ENCODE measurements at regions not wholly inside any gene's neighbourhood (a gene's known extent, or its start where the extent isn't known, plus 50 kb on each side); places are given as distances from the start of the nearest gene placed in this dataset.
"Not testable (repeated sequence)": the region's sequence is repeated elsewhere in the genome, so short reads cannot be mapped to it uniquely, and the experiment has no call there.

DNA sequence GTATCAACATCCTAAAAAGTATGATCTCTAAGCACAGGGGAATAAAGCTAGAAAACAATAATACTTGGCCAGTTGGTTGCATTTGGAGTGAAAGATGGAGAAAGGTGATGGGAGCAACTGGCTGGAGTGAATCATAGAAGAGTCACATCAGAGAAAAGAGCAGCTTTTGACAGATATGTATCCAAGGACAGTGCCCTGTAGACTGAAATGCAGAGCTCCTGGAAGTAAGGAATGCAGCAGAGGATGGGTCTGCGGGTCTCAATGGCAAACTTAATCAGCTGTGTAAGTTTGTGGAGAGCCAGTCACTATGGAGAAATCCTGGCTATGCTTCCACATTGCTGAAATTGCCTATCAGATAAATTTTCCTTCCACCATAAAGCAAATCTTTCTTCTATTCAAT lies 218.1 kb upstream of the PRNP start:
- Histone ChIP-seq H3K4me3 (no peak overlapping the region), H3K4me1 (ENCODE audit: low read depth) (no peaks in the 10 kb centered on the region), H3K9me3 (ENCODE audit: low read depth) (no peaks in the 10 kb centered on the region), H3K36me3 (no peaks in the 10 kb centered on the region), H3K27me3 (no peaks in the 10 kb centered on the region), H3K27ac (no peak overlapping the region)
- no peak for DNase-seq (ENCODE audit: low read depth in 1 of 2, low spot score in 1 of 2)
- no peak for TF ChIP-seq CTCF (IDR thresholded peaks at IDR 0.05; ENCODE audit: low read depth, low read length)

DNA sequence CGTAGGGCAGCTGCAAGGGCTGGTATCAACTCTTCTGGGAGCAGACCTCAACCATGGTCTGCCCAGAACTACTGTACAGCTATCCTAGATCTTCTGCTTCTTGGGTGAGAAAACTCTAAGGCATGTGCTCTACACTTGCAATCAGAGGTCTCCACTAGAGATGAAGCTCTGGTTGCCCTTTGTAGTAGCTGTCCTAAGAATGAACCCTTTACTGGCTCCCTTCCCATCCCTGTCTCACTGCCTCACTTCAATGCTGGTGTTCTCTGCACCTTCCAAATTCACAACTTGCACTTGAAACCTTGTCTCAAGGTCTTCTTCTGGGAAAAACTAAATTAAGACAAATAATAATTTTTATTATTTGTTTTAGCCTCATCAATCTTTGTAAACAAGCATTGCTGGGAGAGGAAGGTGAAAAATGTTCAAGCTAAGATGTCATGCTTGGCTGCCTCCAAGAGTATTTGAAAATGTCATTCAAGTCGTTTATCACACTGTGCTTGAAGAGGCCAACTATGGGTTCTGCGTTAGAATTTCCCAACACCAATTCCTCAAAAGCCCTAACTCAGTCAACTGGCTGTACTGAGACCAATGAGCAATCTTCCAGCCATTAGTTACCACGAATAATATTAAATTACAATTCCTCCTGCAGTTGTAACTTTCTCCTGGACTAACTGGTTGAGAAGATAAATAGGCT lies 216.9 kb upstream of the ADRA1D start:
- no peaks in the 10 kb centered on the region for H3K27me3 ChIP-seq
- TF ChIP-seq CTCF (IDR thresholded peaks at IDR 0.05; ENCODE audit: low read depth, low read length), result no peak
- H3K9me3 ChIP-seq (ENCODE audit: low read depth), result no peaks in the 10 kb centered on the region
- H3K4me3 ChIP-seq, result no peak overlapping the region
- DNase-seq (ENCODE audit: low read depth in 1 of 2, low spot score in 1 of 2), result no peak
- no peak overlapping the region for H3K27ac ChIP-seq
- H3K4me1 ChIP-seq (ENCODE audit: low read depth), result no peaks in the 10 kb centered on the region
- H3K36me3 ChIP-seq, result no peaks in the 10 kb centered on the region

DNA sequence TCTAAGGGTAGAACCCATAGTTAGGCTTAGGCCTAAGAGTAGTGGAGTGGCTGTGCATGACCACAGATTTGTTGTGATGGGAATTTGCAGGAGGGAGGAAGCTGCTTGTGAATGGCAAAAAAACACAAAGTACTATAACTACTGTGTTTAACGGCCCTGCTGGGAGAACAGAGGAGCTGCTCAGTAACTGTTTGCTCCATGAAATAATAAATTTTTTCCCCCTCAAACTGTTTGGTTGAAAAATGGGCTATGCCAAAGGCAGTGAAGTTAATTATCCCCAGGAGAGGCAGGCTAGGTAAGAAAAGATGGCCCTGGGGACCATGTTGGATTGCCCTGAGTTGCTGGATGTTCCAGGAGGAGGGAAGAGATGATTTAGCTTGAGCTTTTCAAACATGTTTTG lies 216.1 kb upstream of the ADRA1D start:
- no peak for TF ChIP-seq CTCF (IDR thresholded peaks at IDR 0.05; ENCODE audit: low read depth, low read length)
- no peaks in the 10 kb centered on the region for H3K36me3 ChIP-seq

DNA sequence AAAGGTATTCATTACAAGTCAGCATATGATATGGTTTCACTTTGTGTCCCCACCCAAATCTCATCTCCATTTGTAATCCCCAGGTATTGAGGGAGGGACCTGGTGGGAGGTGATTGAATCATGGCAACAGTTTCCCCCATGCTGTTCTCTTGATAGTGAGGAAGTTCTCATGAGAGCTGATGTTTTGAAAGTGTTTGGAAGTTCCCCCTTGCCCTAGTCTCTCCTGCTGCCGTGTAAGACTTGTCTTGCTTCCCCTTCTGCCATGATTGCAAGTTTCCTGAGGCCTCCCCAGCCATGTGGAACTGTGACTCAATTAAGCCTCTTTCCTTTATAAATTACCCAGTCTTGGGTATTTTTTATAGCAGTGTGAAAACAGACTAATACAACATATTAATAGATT lies 213.7 kb upstream of the ADRA1D start:
- H3K36me3 ChIP-seq; DNase-seq (ENCODE audit: low read depth in 1 of 2, low spot score in 1 of 2); H3K4me1 ChIP-seq (ENCODE audit: low read depth); H3K27ac ChIP-seq; H3K4me3 ChIP-seq; H3K9me3 ChIP-seq (ENCODE audit: low read depth); H3K27me3 ChIP-seq: not testable (repeated sequence)

More for the DNA sequence above, 216.1 kb upstream of the ADRA1D start:
- H3K4me3 ChIP-seq, result no peak overlapping the region
- no peaks in the 10 kb centered on the region for H3K27me3 ChIP-seq
- no peaks in the 10 kb centered on the region for H3K9me3 ChIP-seq (ENCODE audit: low read depth)
- H3K4me1 ChIP-seq (ENCODE audit: low read depth), result no peaks in the 10 kb centered on the region
- H3K27ac ChIP-seq, result no peak overlapping the region
- DNase-seq (ENCODE audit: low read depth in 1 of 2, low spot score in 1 of 2), result no peak

DNA sequence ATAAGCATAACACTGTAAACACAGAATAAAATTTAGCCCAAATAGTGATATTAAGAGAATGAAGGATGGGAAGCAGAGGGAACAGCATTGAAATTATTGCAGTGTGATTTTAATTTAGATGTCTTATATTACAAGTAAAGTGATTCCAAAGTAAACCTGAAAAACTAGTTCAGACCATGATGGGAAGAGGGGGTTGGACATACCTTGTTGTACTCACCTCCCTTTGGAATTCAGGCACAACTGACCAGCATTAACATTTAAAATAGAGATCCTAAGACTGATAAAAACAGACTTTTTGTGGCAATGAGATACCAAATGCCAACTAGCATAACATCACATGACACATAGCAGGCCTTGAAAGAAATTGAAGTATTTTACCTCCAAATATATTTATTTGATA lies 210.0 kb upstream of the ADRA1D start:
- TF ChIP-seq CTCF (IDR thresholded peaks at IDR 0.05; ENCODE audit: low read depth, low read length), result no peak
- Histone ChIP-seq H3K27ac (no peak overlapping the region), H3K4me1 (ENCODE audit: low read depth) (peaks cover 9% of the 10 kb centered on the region), H3K4me3 (no peak overlapping the region), H3K27me3 (no peaks in the 10 kb centered on the region), H3K36me3 (no peaks in the 10 kb centered on the region), H3K9me3 (ENCODE audit: low read depth) (no peaks in the 10 kb centered on the region)
- no peak for DNase-seq (ENCODE audit: low read depth in 1 of 2, low spot score in 1 of 2)

- no peaks in the 10 kb centered on the region for H3K27me3 ChIP-seq
- DNase-seq (ENCODE audit: low read depth in 1 of 2, low spot score in 1 of 2), result no peak
- no peak overlapping the region for H3K4me3 ChIP-seq
- peak overlapping the region; percentile 45 for H3K27ac ChIP-seq
- TF ChIP-seq CTCF (IDR thresholded peaks at IDR 0.05; ENCODE audit: low read depth, low read length), result no peak
- H3K36me3 ChIP-seq, result no peaks in the 10 kb centered on the region
- no peaks in the 10 kb centered on the region for H3K9me3 ChIP-seq (ENCODE audit: low read depth)
- peaks cover 14% of the 10 kb centered on the region for H3K4me1 ChIP-seq (ENCODE audit: low read depth)
These were observed 208.8 kb upstream of the ADRA1D start for GRCh38 chr20:4457566-4458543.
